H1 (cell line): ENCODE measurements at regions not wholly inside any gene's neighbourhood (a gene's known extent, or its start where the extent isn't known, plus 50 kb on each side); places are given as distances from the start of the nearest gene placed in this dataset.

Experiments
- CHD1 ChIP-seq: IDR thresholded peaks from 2 replicates; pipeline ENCODE4 v1.6.1; 2012; ENCODE audit warnings: low read depth, low read length, improper control_type of control experiment
- EGR1 ChIP-seq: IDR thresholded peaks from 2 replicates; pipeline ENCODE4 v1.6.1; 2011; ENCODE audit warnings: low read depth, low read length, borderline replicate concordance
- GABPA ChIP-seq: IDR thresholded peaks from 2 replicates; pipeline ENCODE4 v1.6.1; 2011; ENCODE audit warnings: mild to moderate bottlenecking, low read length, moderate library complexity, borderline replicate concordance; ENCODE audit not compliant: insufficient read depth
- HDAC2 ChIP-seq, 2 experiments: fragments of 300-600 bp in 1 of 2; sonication (generic) in 1 of 2; IDR thresholded peaks; 2 replicates each; pipeline ENCODE4 v1.6.1; 2011 to 2012; ENCODE audit warnings: low read depth in 2 of 2, low read length in 2 of 2, mild to moderate bottlenecking in 2 of 2, moderate library complexity in 2 of 2, borderline replicate concordance in 1 of 2, inconsistent platforms in 1 of 2
- KDM1A ChIP-seq: fragments of 200-600, 300-600 bp; sonication (generic); IDR thresholded peaks from 2 replicates; pipeline ENCODE4 v1.7.1; 2016; ENCODE audit warnings: mild to moderate bottlenecking, low read length, borderline replicate concordance
- RFX5 ChIP-seq: IDR thresholded peaks from 2 replicates; pipeline ENCODE4 v1.6.1; 2011; ENCODE audit warnings: low read depth, low read length, improper control_type of control experiment, borderline replicate concordance
- SIRT6 ChIP-seq: IDR thresholded peaks from one replicate; pipeline ENCODE4 v1.7.1; 2012; ENCODE audit warnings: low read length, inconsistent platforms
- TBP ChIP-seq: IDR thresholded peaks from 2 replicates; pipeline ENCODE4 v1.6.1; 2011; ENCODE audit warnings: low read depth, low read length, improper control_type of control experiment
- YY1 ChIP-seq: IDR thresholded peaks from 2 replicates; pipeline ENCODE4 v1.6.1; 2011; ENCODE audit warnings: low read depth, mild to moderate bottlenecking, low read length

GRCh38 chr2:149709496-149710263 is 122.1 kb upstream of the MMADHC start (continued):
- TF ChIP-seq TBP (no peak), SIRT6 (no peak), CHD1 (no peak), RFX5 (no peak), KDM1A (no peak), YY1 (no peak), GABPA (no peak), HDAC2 (IDR thresholded peaks at IDR 0.05; ENCODE audit: borderline replicate concordance in 1 of 2, low read depth in 2 of 2, low read length in 2 of 2) (no peak), EGR1 (no peak)
- TF ChIP-seq, all 59 proteins: peak for 0
